Fibroblast of skin of left quadriceps (primary cell): ENCODE measurements at regions not wholly inside any gene's neighbourhood (a gene's known extent, or its start where the extent isn't known, plus 50 kb on each side); places are given as distances from the start of the nearest gene placed in this dataset.

Experiments
- DNase-seq, 2 experiments: peaks; one replicate each; pipeline ENCODE4 v3.0.0-alpha.2; 2013; ENCODE audit warnings: low read depth in 2 of 2

GRCh38 chr11:95692526-95693260 lies 96.9 kb downstream of the FAM76B start:
- peak; percentile 45 to 47 for DNase-seq

GRCh38 chr11:95690100-95690499 lies 99.5 kb downstream of the FAM76B start:
- DNase-seq = no peak

GRCh38 chr11:95688501-95689222 lies 100.9 kb downstream of the FAM76B start:
- DNase-seq = no peak

- DNase-seq = no peak
These were observed 101.6 kb downstream of the FAM76B start for GRCh38 chr11:95688015-95688414.

- DNase-seq = no peak
These were observed 103.3 kb downstream of the FAM76B start for GRCh38 chr11:95686265-95686664.

- no peak for DNase-seq
These were observed 104.9 kb downstream of the FAM76B start for GRCh38 chr11:95684701-95685100.

- DNase-seq = no peak
These were observed 105.4 kb downstream of the FAM76B start for GRCh38 chr11:95684170-95684569.

- DNase-seq = no peak
These were observed 107.0 kb downstream of the FAM76B start for GRCh38 chr11:95682552-95682951.

GRCh38 chr11:95680169-95680929 lies 109.2 kb downstream of the FAM76B start:
- DNase-seq = peak; percentile 75 to 76

- no peak for DNase-seq
These were observed 110.6 kb downstream of the FAM76B start for GRCh38 chr11:95678988-95679387.

- DNase-seq = no peak
These were observed 113.3 kb downstream of the FAM76B start for GRCh38 chr11:95676308-95676707.

GRCh38 chr11:95675585-95675984 lies 114.0 kb downstream of the FAM76B start:
- no peak for DNase-seq

GRCh38 chr11:95674657-95675358 lies 114.8 kb downstream of the FAM76B start:
- no peak for DNase-seq

GRCh38 chr11:95671768-95672167 lies 117.8 kb downstream of the FAM76B start:
- peak; percentile 71 to 73 for DNase-seq

GRCh38 chr11:95668131-95668530 lies 121.5 kb downstream of the FAM76B start:
- no peak for DNase-seq

GRCh38 chr11:95661162-95661561 lies 128.4 kb downstream of the FAM76B start:
- DNase-seq = no peak

GRCh38 chr11:95660038-95660437 lies 129.5 kb downstream of the FAM76B start:
- DNase-seq = no peak

GRCh38 chr11:95659088-95659487 lies 130.5 kb downstream of the FAM76B start:
- peak; percentile 65 to 70 for DNase-seq

GRCh38 chr11:95655536-95655935 lies 134.0 kb downstream of the FAM76B start:
- no peak for DNase-seq

GRCh38 chr11:95653680-95654079 lies 135.9 kb downstream of the FAM76B start:
- no peak for DNase-seq

- DNase-seq = no peak
These were observed 136.5 kb downstream of the FAM76B start for GRCh38 chr11:95653099-95653498.

GRCh38 chr11:95652002-95652472 lies 137.5 kb downstream of the FAM76B start:
- peak; percentile 21 to 32 for DNase-seq
